ENCODE measurements at regions not wholly inside any gene's neighbourhood (a gene's known extent, or its start where the extent isn't known, plus 50 kb on each side); places are given as distances from the start of the nearest gene placed in this dataset.

- intact Hi-C loops (cut with micrococcal nuclease; ENCODE audit: unreplicated experiment): no loop called here
- Histone ChIP-seq H3K4me3 (ENCODE audit: low read depth, low read length, poor library complexity, severe bottlenecking) (no peak overlapping the region), H3K27me3 (replicated peaks; ENCODE audit: insufficient read depth, low read depth, low read length, poor library complexity) (no peaks in the 10 kb centered on the region), H3K9me3 (ENCODE audit: low read depth, low read length, poor library complexity, severe bottlenecking) (no peaks in the 10 kb centered on the region), H3K27ac (ENCODE audit: low read depth, low read length, poor library complexity, severe bottlenecking) (no peak overlapping the region), H3K36me3 (ENCODE audit: insufficient read depth, low read length, poor library complexity, severe bottlenecking) (no peaks in the 10 kb centered on the region), H3K4me1 (ENCODE audit: insufficient read depth, low read length, poor library complexity, severe bottlenecking) (no peaks in the 10 kb centered on the region)
- ChIA-PET POLR2A (ENCODE audit: low non-redundant PET) (no interaction called here), CTCF (no interaction called here)
- no peak for DNase-seq (ENCODE audit: low spot score)
- TF ChIP-seq CTCF (conservative IDR thresholded peaks at IDR 0.05; ENCODE audit: low read depth, low read length) (no peak), EZH2 (IDR thresholded peaks at IDR 0.05; ENCODE audit: borderline replicate concordance, low read depth, low read length, poor library complexity, severe bottlenecking) (no peak)
- no TSS peak for BruUV-seq (replicated peaks)
These were observed 247.8 kb downstream of the MSRB3 start for GRCh38 chr12:65526311-65526710.

- H3K9me3 ChIP-seq (ENCODE audit: low read depth, low read length, poor library complexity, severe bottlenecking): no peaks in the 10 kb centered on the region
- no peaks in the 10 kb centered on the region for H3K4me1 ChIP-seq (ENCODE audit: insufficient read depth, low read length, poor library complexity, severe bottlenecking)
- no peaks in the 10 kb centered on the region for H3K27me3 ChIP-seq (replicated peaks; ENCODE audit: insufficient read depth, low read depth, low read length, poor library complexity)
- no peaks in the 10 kb centered on the region for H3K36me3 ChIP-seq (ENCODE audit: insufficient read depth, low read length, poor library complexity, severe bottlenecking)
- no TSS peak for BruUV-seq (replicated peaks)
- H3K4me3 ChIP-seq (ENCODE audit: low read depth, low read length, poor library complexity, severe bottlenecking): no peak overlapping the region
- no peak for DNase-seq (ENCODE audit: low spot score)
- intact Hi-C loops (cut with micrococcal nuclease; ENCODE audit: unreplicated experiment): no loop called here
- H3K27ac ChIP-seq (ENCODE audit: low read depth, low read length, poor library complexity, severe bottlenecking): no peak overlapping the region
- ChIA-PET CTCF (no interaction called here), POLR2A (ENCODE audit: low non-redundant PET) (no interaction called here)
- TF ChIP-seq EZH2 (IDR thresholded peaks at IDR 0.05; ENCODE audit: borderline replicate concordance, low read depth, low read length, poor library complexity, severe bottlenecking) (no peak), CTCF (conservative IDR thresholded peaks at IDR 0.05; ENCODE audit: low read depth, low read length) (no peak)
These were observed 249.6 kb downstream of the MSRB3 start for GRCh38 chr12:65528127-65528526.

GRCh38 chr12:65529106-65529505 lies 250.6 kb downstream of the MSRB3 start:
- no TSS peak for BruUV-seq (replicated peaks)
- Histone ChIP-seq H3K4me3 (ENCODE audit: low read depth, low read length, poor library complexity, severe bottlenecking) (no peak overlapping the region), H3K27me3 (replicated peaks; ENCODE audit: insufficient read depth, low read depth, low read length, poor library complexity) (no peaks in the 10 kb centered on the region), H3K4me1 (ENCODE audit: insufficient read depth, low read length, poor library complexity, severe bottlenecking) (peaks cover 1% of the 10 kb centered on the region), H3K27ac (ENCODE audit: low read depth, low read length, poor library complexity, severe bottlenecking) (no peak overlapping the region), H3K9me3 (ENCODE audit: low read depth, low read length, poor library complexity, severe bottlenecking) (no peaks in the 10 kb centered on the region), H3K36me3 (ENCODE audit: insufficient read depth, low read length, poor library complexity, severe bottlenecking) (no peaks in the 10 kb centered on the region)
- TF ChIP-seq EZH2 (IDR thresholded peaks at IDR 0.05; ENCODE audit: borderline replicate concordance, low read depth, low read length, poor library complexity, severe bottlenecking): no peak
- TF ChIP-seq CTCF (conservative IDR thresholded peaks at IDR 0.05; ENCODE audit: low read depth, low read length): no peak
- ChIA-PET POLR2A (ENCODE audit: low non-redundant PET) (no interaction called here), CTCF (no interaction called here)
- intact Hi-C loops (cut with micrococcal nuclease; ENCODE audit: unreplicated experiment): no loop called here
- no peak for DNase-seq (ENCODE audit: low spot score)
